ENCODE measurements at regions not wholly inside any gene's neighbourhood (a gene's known extent, or its start where the extent isn't known, plus 50 kb on each side); places are given as distances from the start of the nearest gene placed in this dataset.

DNA sequence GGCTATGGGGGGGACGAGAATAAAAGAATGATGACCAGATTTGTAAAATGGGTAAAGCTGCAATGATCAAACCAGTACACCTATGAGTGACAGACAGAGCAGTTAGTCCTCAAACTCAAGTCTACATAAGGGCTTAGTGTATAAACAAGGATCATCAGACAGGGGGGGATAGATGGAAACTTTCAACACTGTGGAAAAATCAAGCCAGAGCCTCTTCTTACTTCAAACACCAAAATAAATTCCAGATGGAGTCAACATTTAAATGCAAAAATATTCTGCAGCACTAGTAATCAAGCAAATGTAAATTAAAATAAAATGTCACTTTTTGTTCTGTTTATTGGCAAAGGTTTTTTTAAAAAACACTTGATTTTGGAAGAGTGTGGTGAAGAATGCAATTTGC is 205.9 kb upstream of the RGMA start:
- TF ChIP-seq, protein P1, sequence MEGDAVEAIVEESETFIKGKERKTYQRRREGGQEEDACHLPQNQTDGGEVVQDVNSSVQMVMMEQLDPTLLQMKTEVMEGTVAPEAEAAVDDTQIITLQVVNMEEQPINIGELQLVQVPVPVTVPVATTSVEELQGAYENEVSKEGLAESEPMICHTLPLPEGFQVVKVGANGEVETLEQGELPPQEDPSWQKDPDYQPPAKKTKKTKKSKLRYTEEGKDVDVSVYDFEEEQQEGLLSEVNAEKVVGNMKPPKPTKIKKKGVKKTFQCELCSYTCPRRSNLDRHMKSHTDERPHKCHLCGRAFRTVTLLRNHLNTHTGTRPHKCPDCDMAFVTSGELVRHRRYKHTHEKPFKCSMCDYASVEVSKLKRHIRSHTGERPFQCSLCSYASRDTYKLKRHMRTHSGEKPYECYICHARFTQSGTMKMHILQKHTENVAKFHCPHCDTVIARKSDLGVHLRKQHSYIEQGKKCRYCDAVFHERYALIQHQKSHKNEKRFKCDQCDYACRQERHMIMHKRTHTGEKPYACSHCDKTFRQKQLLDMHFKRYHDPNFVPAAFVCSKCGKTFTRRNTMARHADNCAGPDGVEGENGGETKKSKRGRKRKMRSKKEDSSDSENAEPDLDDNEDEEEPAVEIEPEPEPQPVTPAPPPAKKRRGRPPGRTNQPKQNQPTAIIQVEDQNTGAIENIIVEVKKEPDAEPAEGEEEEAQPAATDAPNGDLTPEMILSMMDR (IDR thresholded peaks at IDR 0.05), result no peak
- ATAC-seq (ENCODE audit: low FRiP score), result no peak
- DNase-seq (ENCODE audit: low spot score), result no peak

DNA sequence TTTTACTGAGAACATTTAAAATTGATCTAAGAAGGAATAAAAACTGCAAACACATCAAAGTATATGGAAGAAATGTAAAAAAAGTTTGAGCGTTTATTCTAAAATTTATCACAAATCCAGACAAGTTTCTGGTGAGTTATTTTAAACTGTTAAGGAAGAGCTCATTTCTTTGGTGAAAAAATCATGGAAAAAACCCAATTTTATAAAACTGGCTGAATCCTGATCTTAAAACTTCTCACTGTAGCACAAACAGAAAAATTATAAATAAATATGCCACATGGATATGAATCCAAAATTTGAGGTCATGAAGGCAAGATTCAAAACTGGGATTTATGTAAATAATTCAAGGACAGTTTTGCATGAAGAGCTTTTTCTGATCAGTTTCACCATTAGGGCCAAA is 205.1 kb upstream of the RGMA start:
- ATAC-seq (ENCODE audit: low FRiP score), result no peak
- no peak for DNase-seq (ENCODE audit: low spot score)
- TF ChIP-seq, protein P1 (IDR thresholded peaks at IDR 0.05), result no peak

DNA sequence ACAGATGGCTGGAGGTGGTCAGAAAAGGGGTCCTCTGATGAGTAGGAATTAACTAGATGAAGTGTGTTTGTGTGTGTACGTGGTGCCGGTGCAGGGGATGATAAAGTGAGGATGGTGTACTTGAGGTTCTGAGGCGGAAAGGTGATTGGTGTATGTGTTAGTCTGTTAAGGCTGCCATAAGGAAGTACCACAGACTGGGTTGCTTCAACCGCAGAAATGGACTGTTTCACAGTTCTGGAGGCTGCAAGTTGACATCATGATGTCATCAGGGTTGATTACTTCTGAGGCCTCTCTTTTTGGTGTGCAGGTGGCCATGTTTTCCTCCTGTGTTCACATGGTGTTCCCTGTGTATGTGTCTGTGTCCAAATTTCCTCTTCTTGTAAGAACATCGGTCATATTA is 202.4 kb upstream of the RGMA start:
- TF ChIP-seq, protein P1 (IDR thresholded peaks at IDR 0.05), result no peak
- DNase-seq (ENCODE audit: low spot score), result no peak
- no peak for ATAC-seq (ENCODE audit: low FRiP score)

DNA sequence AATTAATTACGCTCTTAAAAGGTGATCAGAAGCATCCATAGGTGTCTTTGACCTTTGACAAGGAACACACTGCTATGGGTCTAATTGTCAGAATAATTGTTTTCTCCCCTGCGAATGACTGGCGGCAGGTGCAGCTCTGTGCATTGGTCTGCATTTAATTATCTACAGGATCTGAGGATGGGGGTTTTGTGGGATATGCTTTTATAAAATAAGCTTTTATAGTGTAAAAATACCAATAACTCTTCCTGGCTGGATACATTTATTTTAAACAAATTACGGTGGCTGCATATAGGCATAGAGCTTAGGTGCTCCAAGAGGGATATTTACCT is 201.6 kb upstream of the RGMA start:
- ATAC-seq (ENCODE audit: low FRiP score), result no peak
- DNase-seq (ENCODE audit: low spot score), result no peak
- TF ChIP-seq, protein P1 (IDR thresholded peaks at IDR 0.05), result no peak

DNA sequence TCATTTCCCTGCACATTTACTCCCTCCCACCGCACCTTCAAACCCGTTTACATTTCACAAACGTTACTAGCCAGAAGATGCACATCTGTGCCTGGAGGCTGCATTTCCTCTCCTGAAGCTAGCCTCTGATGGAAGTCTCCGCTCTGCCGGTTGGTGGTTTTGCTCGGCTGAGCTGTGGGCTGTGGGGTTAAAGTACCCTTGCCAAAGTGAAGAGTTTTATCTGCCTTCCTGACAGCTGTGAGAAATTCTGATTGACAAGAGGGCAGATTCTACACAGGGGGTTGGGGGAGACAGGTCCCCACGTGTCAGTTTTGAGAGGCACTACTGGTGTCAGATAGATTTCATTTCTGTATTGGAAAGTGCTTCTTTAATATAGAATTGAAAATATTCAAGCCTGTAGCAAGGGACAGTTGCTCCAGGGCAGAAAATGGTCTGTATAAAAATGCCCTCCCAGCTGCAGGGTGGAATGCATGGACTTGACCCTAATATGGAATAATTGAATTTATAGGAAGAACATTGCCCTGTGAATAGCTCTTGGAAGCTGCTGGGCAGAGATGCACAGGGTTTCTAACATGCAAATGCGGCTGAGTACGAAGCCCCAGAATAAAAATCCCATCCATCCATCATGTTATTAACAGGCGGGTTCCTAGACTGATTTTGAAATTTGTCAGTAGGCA is 201.1 kb upstream of the RGMA start:
- ATAC-seq (ENCODE audit: low FRiP score) (no peak), DNase-seq (ENCODE audit: low spot score) (no peak)
- TF ChIP-seq, protein P1 (IDR thresholded peaks at IDR 0.05), result no peak

DNA sequence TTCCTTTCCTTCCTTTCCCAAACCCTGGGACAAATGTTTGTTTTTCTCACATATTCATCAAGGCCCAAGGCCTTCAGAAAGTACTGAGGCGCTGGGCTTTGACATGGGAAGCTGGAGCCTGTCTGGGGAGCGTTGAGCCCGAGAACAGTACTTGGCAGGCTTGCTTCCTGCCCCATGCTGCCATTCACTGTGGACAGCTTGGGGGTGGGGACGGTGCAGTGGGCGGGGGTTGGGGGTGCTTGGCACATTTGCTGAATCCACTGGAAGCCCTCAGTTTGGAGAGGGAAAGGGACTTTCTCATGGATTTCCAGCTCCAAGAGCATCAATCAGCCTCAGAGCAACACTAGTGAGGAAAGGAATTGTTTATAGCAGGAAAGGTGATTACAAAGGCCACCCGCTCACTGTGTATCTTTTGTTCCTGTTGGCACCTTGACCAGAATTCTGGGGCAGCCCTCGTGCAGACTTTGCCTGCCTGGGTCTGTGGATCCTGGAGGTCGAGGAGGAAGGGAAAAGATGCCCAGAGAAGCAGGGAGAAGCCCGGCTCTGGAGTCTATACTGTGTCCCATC is 199.8 kb upstream of the RGMA start:
- ATAC-seq (ENCODE audit: low FRiP score) (no peak), DNase-seq (ENCODE audit: low spot score) (no peak)
- TF ChIP-seq, protein P1 (IDR thresholded peaks at IDR 0.05), result no peak

DNA sequence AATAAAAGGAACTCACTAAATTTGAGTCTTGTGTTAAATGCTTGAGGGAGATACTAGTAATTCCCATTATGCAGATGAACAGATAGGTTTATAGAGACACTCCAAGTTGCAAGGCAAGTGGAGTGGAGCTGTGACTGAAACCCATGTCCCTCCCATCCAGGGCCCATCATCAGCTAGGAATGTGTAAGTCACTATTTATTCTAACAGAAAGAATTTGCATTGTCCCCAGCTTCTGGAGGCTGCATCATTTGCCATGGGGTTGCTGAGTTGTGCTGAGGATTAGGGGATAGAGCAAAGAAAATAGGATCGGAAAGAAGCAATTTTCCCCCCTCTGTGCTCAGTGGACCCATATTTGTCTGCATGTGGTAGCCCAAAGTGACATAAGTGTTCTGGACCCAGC is 197.4 kb upstream of the RGMA start:
- no peak for DNase-seq (ENCODE audit: low spot score)
- TF ChIP-seq, protein P1 (IDR thresholded peaks at IDR 0.05), result no peak
- no peak for ATAC-seq (ENCODE audit: low FRiP score)
